ENCODE measurements at regions not wholly inside any gene's neighbourhood (a gene's known extent, or its start where the extent isn't known, plus 50 kb on each side); places are given as distances from the start of the nearest gene placed in this dataset.

- TF ChIP-seq SP1 (IDR thresholded peaks at IDR 0.05) (no peak), TARDBP (IDR thresholded peaks at IDR 0.05) (no peak), LEF1 (IDR thresholded peaks at IDR 0.05; ENCODE audit: borderline replicate concordance) (no peak), ARNT (IDR thresholded peaks at IDR 0.05) (no peak)
Observed at GRCh38 chr1:29450591-29450990, 214.3 kb downstream of the PTPRU start.
